ENCODE measurements at regions not wholly inside any gene's neighbourhood (a gene's known extent, or its start where the extent isn't known, plus 50 kb on each side); places are given as distances from the start of the nearest gene placed in this dataset.

GRCh38 chr5:138699482-138699881 is 53.7 kb upstream of the CTNNA1 start:
- H3K4me3 Mint-ChIP-seq, result no peak overlapping the region
- no peak overlapping the region for H3K27ac Mint-ChIP-seq
- intact Hi-C loops (cut with micrococcal nuclease), result no loop called here
- H3K4me1 Mint-ChIP-seq, result peaks cover 0 to 5% of the 10 kb centered on the region in 2 donors
- no peaks in the 10 kb centered on the region for H3K36me3 Mint-ChIP-seq
- H3K36me3 ChIP-seq (ENCODE audit: control insufficient read depth, insufficient read depth, low read length), result no peaks in the 10 kb centered on the region
- H3K9me3 Mint-ChIP-seq, result no peaks in the 10 kb centered on the region
- no peak for TF ChIP-seq CTCF (IDR thresholded peaks at IDR 0.05)
- H3K27me3 ChIP-seq (ENCODE audit: control insufficient read depth, insufficient read depth, low read length), result peaks cover 22% of the 10 kb centered on the region
- no peak overlapping the region for H3K27ac ChIP-seq (ENCODE audit: low read length)
- no peak overlapping the region for H3K4me3 ChIP-seq (ENCODE audit: low read length)
- DNase-seq, result no peak
- peaks cover 34 to 46% of the 10 kb centered on the region in 2 donors for H3K27me3 Mint-ChIP-seq (ENCODE audit: low read depth in 2 of 2)
- no peaks in the 10 kb centered on the region for H3K9me3 ChIP-seq (ENCODE audit: control insufficient read depth, insufficient read depth, low read length)
- 90% methylated on average over 2 of the region's 2 CpGs for WGBS (ENCODE audit: insufficient coverage)
- no peaks in the 10 kb centered on the region for H3K4me1 ChIP-seq (ENCODE audit: control insufficient read depth, insufficient read depth, low read length)
- ATAC-seq, result peak in 1 of 3 donors; percentile 22

DNA sequence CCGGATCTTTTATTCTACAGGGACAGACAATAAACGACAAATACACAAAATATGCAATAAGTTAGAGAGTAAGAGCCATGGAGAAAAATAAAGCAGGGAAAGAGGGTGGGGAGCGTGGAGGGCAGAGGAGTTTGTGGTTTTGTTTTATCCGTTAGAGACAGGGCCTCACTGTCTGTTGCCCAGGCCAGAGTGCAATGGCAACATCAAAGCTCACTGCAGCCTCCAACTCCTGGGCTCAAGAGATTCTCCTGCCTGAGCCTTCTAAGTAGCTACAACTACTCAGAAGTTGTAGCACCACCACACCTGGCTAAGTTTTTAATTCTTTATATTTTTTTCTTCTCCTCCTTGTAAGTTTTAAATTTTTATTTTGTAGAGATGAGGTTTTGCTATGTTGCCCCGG is 54.5 kb upstream of the CTNNA1 start:
- ATAC-seq, result no peak
- Histone ChIP-seq H3K4me3 (ENCODE audit: low read length) (no peak overlapping the region), H3K4me1 (ENCODE audit: control insufficient read depth, insufficient read depth, low read length) (no peaks in the 10 kb centered on the region), H3K36me3 (ENCODE audit: control insufficient read depth, insufficient read depth, low read length) (no peaks in the 10 kb centered on the region), H3K27me3 (ENCODE audit: control insufficient read depth, insufficient read depth, low read length) (peaks cover 26% of the 10 kb centered on the region), H3K27ac (ENCODE audit: low read length) (no peak overlapping the region), H3K9me3 (ENCODE audit: control insufficient read depth, insufficient read depth, low read length) (no peaks in the 10 kb centered on the region)
- TF ChIP-seq CTCF (IDR thresholded peaks at IDR 0.05), result no peak
- Mint-ChIP-seq H3K27ac (no peak overlapping the region), H3K4me1 (peaks cover 0 to 5% of the 10 kb centered on the region in 2 donors), H3K36me3 (no peaks in the 10 kb centered on the region), H3K27me3 (ENCODE audit: low read depth in 2 of 2) (peaks cover 39 to 54% of the 10 kb centered on the region in 2 donors), H3K4me3 (no peak overlapping the region), H3K9me3 (no peaks in the 10 kb centered on the region)
- WGBS (ENCODE audit: insufficient coverage), result 78% methylated on average over 5 of the region's 5 CpGs
- no peak for DNase-seq
- intact Hi-C loops (cut with micrococcal nuclease), result no loop called here

GRCh38 chr5:138697720-138698360 is 55.4 kb upstream of the CTNNA1 start:
- ATAC-seq (no peak), DNase-seq (no peak)
- TF ChIP-seq CTCF (IDR thresholded peaks at IDR 0.05), result no peak
- Histone ChIP-seq H3K27ac (ENCODE audit: low read length) (no peak overlapping the region), H3K27me3 (ENCODE audit: control insufficient read depth, insufficient read depth, low read length) (peaks cover 24% of the 10 kb centered on the region), H3K4me3 (ENCODE audit: low read length) (no peak overlapping the region), H3K36me3 (ENCODE audit: control insufficient read depth, insufficient read depth, low read length) (no peaks in the 10 kb centered on the region), H3K4me1 (ENCODE audit: control insufficient read depth, insufficient read depth, low read length) (no peaks in the 10 kb centered on the region), H3K9me3 (ENCODE audit: control insufficient read depth, insufficient read depth, low read length) (no peaks in the 10 kb centered on the region)
- Mint-ChIP-seq H3K27ac (no peak overlapping the region), H3K4me1 (peaks cover 0 to 5% of the 10 kb centered on the region in 2 donors), H3K27me3 (ENCODE audit: low read depth in 2 of 2) (peaks cover 38 to 54% of the 10 kb centered on the region in 2 donors), H3K36me3 (no peaks in the 10 kb centered on the region), H3K9me3 (no peaks in the 10 kb centered on the region), H3K4me3 (no peak overlapping the region)
- intact Hi-C loops (cut with micrococcal nuclease), result no loop called here
- 95% methylated on average over 6 of the region's 7 CpGs for WGBS (ENCODE audit: insufficient coverage)

DNA sequence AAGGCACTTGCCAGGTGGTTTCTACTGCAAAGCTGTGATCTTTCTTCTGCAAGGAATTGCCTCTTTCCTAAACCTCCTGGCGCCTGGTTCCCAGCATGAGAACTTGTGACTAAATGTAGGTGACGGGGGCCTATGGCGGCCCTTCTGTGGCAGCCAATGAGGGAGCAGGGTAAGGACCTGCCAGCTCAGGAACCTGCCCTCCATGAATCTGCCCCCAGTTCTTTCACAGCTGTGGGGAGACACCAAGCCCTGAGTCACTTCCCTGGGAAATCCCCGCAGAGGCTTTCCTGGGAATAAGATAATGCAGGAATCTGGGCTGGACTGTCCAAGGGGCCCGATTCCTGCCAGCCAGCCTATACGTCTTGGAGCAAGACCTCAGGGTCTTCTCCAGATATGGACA is 56.7 kb upstream of the CTNNA1 start:
- ATAC-seq, result no peak
- H3K27me3 ChIP-seq (ENCODE audit: control insufficient read depth, insufficient read depth, low read length), result peaks cover 16% of the 10 kb centered on the region
- H3K9me3 ChIP-seq (ENCODE audit: control insufficient read depth, insufficient read depth, low read length), result no peaks in the 10 kb centered on the region
- TF ChIP-seq CTCF (IDR thresholded peaks at IDR 0.05), result no peak
- intact Hi-C loops (cut with micrococcal nuclease), result no loop called here
- H3K4me3 Mint-ChIP-seq, result no peak overlapping the region
- H3K36me3 Mint-ChIP-seq, result no peaks in the 10 kb centered on the region
- no peak overlapping the region for H3K27ac Mint-ChIP-seq
- 91% methylated on average over 6 of the region's 6 CpGs for WGBS (ENCODE audit: insufficient coverage)
- peaks cover 2 to 5% of the 10 kb centered on the region in 2 donors for H3K4me1 Mint-ChIP-seq
- H3K4me1 ChIP-seq (ENCODE audit: control insufficient read depth, insufficient read depth, low read length), result no peaks in the 10 kb centered on the region
- H3K27me3 Mint-ChIP-seq (ENCODE audit: low read depth in 2 of 2), result peaks cover 42 to 57% of the 10 kb centered on the region in 2 donors
- H3K9me3 Mint-ChIP-seq, result no peaks in the 10 kb centered on the region
- DNase-seq, result no peak
- H3K27ac ChIP-seq (ENCODE audit: low read length), result no peak overlapping the region
- H3K36me3 ChIP-seq (ENCODE audit: control insufficient read depth, insufficient read depth, low read length), result no peaks in the 10 kb centered on the region
- H3K4me3 ChIP-seq (ENCODE audit: low read length), result no peak overlapping the region
